HuH-7 (cell line): ENCODE measurements at regions not wholly inside any gene's neighbourhood (a gene's known extent, or its start where the extent isn't known, plus 50 kb on each side); places are given as distances from the start of the nearest gene placed in this dataset.

Experiments
- DNase-seq: peaks from one replicate; pipeline ENCODE4 v3.0.0; 2011; ENCODE audit warnings: low spot score

DNA sequence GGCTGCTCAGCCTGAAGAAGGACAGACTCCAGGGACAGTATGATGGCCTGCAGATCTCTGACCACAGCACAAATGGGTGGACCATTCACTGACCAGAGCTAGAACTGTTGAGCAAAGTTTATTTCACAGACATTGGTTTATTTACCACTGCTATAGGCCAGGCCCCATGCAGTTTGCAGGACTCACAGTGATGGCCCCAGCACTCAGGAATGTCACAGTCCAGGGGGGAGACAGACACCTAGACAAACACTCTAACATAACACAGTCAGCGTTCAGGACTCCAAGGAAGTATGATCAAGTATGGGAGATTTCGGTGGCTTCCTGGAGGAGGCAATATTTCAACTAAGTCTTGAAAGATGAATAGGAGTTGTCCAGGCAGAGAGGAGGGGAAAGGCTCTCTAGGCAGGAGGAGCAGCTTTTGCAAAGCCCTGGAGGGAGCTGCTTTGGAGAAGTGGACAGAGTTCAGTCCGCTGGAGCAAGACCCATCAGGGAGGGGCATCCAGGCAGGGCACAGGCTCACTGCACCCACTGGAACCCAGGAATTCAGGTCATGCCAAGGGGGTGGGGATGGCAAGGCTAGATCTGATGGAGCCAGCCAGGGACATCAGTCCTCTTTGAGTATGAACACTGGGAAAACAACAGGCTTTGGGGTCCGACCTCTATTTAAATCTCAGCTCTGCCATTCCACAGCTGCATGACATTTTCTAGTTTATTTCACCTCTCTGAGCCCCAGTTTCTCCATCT is 454.3 kb downstream of the MATN1 start:
- DNase-seq, result no peak

DNA sequence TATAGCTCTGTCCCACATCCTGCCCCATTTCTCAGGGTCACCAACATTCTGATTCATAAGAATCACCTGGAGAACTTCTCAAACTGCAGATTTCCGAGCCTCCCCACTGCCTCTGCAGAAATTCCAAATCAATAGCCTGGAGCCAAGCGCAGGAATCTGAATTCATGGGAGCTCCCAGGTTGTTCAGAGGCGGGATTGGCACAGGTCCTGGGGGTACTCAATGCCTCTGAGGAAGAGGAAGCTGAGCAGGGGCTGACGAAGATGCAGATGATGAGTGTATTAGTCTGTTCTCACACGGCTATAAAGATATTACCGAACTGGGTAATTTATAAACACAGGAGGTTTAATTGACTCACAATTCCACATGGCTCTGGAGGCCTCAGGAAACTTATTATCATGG is 455.5 kb downstream of the MATN1 start:
- no peak for DNase-seq

DNA sequence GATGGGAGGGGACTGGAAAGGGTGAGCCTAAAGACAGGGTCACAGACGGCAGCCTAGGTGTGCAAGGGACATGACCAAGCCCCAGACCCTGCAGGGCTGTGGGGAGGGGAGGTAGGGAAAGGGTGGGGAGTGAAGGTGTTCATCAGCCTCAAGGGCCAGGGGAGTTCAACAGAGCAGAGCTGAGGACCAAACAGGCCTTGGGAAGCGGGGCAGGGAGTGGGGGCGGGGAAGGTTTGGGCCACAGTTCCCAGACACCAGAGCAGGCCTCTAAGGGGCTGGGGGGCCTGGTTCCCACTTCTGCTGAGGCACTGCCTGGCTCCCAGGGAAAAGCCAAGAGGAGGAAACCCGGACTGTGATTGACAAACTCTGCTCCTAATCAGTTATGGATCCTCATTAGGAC is 456.3 kb downstream of the MATN1 start:
- DNase-seq, result no peak

GRCh38 chr1:30265127-30266070 is 458.0 kb downstream of the MATN1 start:
- DNase-seq, result no peak

- DNase-seq, result no peak
Measured at GRCh38 chr1:30264672-30265025, 458.7 kb downstream of the MATN1 start.

DNA sequence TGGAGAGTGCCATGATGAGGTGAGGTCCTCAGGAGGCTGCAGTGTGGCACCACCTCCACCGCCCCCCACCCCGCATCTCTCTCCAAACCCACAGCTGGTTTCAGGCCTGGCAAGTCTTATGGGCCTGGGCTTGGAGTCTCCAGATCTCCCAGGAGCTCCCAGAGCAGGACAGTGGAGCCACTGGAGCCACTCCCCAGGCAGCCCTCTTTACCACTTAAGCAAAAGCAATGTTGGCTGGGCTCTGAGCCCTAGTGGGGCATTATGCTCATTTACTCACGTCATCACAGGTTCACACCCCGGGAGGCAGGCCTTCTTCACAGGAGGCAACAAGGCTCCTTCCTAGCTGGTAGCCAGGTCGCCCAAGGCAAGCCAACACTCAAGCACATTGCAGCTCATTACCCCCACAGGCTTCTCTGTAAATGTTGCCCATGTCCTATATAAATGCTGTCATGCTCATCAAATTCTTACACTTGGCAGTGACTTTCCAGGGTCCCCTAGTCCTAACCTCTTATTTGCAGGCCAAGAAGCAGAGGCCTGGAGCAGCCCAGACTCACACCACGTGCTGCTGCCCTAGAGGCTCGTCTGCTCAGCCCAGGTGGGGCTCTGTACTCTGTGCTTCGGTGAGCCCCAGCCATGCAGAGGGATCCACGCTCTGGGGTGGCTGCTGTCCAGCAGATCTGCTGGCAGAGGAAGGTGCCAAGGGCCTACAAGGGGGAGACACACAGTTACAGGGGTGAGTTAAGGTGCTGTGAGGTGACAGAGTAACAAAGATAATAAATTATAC is 459.3 kb downstream of the MATN1 start:
- no peak for DNase-seq

DNA sequence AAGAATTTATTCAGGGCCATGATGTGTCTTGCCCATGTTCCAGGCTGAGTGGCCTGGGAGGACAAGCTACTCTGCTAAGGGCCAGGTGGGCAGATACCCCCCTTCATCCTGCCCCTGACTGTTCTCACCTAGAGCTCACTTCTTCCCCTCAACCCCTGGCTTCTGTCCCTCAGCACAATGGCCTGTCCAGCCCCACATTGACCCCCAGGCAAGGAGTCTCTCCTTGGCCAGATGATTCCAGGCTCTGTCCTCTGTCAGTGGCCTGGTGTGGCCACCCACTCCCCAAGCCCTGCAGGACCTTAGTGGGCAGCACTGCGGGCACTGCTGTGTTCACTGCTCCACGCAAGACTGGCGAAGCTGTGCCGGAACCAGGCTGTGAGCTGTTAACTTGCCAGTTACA is 460.0 kb downstream of the MATN1 start:
- DNase-seq, result no peak

DNA sequence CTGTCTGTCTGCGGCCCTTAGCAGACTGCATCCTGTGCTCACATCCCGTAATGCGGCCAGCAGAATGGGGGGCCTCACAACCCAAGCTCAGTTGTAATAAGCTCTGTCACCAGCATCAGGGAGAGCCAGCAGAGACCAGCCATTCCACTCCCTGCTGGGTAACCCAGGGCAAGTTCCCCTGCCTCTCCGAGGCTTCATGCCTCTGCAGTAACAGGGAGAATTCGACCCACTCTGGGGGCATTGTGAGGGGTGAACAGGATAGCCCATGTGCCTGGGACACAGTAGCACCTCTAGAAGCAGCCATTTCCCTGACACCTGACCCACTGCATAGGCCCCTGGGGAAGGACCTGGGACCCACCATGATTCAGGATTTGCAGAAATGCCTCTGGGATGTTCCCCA is 461.2 kb downstream of the MATN1 start:
- DNase-seq, result no peak

DNA sequence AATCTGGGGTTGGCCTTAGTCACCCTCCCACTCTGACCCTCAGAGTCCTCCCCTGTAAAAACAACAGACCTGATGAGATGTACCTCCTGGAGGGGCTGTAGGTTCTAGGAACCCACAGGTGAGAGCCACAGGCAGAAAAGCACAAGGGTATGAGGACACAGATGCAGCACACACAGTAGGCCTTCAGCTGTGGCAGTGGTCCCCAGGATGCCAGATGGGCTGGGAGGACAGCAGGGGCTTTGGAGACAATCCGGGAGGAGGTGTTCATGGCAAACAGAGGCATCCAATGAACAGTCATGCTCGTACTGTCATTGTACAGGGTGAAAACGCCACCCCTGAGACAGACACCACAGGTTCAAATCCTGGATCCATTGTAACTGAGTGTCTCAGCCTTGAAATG is 463.1 kb downstream of the MATN1 start:
- DNase-seq, result no peak

- DNase-seq, result no peak
Measured at GRCh38 chr1:30259631-30260030, 463.8 kb downstream of the MATN1 start.

DNA sequence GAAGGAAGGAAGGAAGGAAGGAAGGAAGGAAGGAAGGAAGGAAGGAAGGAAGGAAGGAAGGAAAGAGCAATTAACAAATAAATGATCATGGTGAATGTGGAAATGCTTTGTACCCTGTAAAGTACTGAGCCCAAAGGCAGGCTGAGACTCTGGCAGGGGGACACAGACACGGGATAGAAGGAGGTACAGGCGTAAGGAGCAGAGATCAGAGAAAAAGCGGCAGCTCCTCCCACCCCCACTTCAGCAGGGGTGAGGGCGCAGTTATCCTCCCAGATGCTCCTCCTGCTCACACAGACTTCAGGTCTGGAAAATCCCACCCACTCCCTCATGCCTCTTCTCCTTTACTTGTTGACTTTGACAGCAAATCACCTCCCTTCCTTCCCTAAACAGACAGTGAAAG is 464.5 kb downstream of the MATN1 start:
- DNase-seq, result no peak

GRCh38 chr1:30258471-30258870 is 464.9 kb downstream of the MATN1 start:
- DNase-seq, result no peak

GRCh38 chr1:30257742-30258380 is 465.5 kb downstream of the MATN1 start:
- DNase-seq, result no peak

GRCh38 chr1:30257322-30257721 is 466.1 kb downstream of the MATN1 start:
- no peak for DNase-seq

GRCh38 chr1:30256911-30257310 is 466.5 kb downstream of the MATN1 start:
- no peak for DNase-seq

DNA sequence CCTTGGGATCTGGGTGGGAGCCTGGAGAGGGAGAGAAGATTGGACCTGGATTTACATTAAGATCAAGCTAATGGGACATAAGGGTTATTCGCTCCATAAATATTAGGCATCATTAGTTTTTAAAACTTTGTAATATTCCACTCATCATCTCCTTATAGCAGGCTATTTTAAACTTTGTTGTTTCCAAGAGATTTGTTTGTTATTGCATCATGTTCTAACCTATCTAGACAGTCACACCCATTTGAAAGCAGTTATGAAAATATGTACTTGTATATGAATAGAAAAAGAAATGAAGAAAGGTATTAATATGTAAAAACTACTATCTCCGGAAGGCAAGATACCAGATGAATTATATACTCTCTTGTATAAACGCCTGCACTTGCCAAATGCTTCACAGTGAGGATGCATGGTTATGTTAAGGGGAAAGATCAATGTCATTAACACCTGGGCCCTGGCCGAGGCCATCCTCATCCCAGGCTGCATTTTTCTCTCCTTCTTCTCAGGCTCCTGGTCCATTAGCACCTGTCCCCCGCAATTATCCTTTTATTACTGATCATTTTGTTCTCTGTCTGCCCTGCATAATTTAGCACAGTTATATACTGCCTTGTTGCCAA is 468.2 kb downstream of the MATN1 start:
- no peak for DNase-seq

DNA sequence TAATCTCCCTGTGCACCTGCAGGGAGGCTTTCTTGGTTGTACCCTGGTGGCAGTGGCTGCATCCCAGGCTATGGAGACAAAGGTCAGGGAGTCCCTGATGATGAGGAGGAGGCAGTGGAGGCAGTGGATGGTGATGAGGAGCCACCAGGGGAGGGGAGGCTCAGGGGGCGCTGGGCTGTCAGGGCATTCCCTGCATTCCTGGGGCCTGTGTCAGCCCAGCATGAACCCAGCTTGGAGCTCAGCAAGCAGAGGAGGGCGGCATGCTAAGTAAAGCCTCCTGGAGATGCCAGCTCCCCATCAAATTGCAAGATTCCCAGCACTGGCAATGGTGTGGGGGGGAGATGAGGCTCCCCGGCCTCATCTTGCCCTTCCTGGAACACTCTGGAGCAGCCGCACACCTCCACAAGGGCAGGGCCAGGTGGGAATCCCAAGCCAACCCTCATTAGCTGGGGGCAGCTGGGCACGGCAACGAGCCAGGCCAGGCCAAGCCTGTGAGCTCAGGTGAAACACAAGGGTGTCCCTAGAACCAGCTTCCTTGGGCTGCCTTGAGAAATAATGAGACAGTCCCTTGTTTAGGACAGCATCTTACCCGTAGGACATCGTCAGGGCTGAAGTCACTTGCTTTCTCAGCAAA is 469.5 kb downstream of the MATN1 start:
- no peak for DNase-seq

GRCh38 chr1:30253361-30253760 is 470.0 kb downstream of the MATN1 start:
- no peak for DNase-seq

- DNase-seq, result no peak
Measured at GRCh38 chr1:30250984-30251850, 472.2 kb downstream of the MATN1 start.

DNA sequence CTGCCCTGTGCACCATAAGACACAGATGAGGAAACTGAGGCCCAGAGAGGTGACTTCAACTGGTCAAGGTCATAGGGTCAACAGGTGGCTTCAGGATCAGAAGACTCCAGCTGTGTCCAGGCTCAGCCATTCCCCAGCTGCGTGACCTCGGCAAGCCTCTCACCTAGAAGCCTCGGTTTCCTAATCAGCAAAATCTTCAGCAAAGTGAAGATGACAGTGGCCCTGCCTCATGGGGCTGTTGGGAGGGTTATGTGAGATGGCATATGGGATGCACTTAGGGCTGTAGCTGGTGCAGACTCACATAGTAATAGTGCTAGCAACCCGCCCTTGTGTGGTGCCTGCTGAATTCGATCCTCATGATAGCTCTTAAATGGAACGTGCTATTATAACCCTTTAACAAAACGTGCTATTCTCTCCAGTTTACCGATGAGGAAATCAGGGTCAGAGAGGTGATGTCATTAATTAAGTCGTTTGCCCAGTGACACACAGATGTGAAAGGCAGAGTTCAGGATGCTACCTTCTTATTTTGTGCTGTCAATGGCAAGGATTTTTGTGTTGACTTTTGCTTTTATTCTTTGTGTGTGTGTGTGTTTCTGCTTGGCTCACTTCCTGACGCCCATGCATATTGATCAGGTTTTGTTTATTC is 472.9 kb downstream of the MATN1 start:
- no peak for DNase-seq
